GM12875 (cell line): ENCODE measurements at regions not wholly inside any gene's neighbourhood (a gene's known extent, or its start where the extent isn't known, plus 50 kb on each side); places are given as distances from the start of the nearest gene placed in this dataset.

Source experiments
- H3K4me3 ChIP-seq: one replicate; pipeline ENCODE4 v1.5.1; 2011; ENCODE audit warnings: low read depth, low read length, control low read depth
- TF ChIP-seq, protein P1 (sequence below): IDR thresholded peaks from 2 replicates; pipeline ENCODE4 v1.5.1; 2011; ENCODE audit warnings: low read depth, mild to moderate bottlenecking, control low read depth, inconsistent platforms, low read length, moderate library complexity, borderline replicate concordance; ENCODE audit not compliant: insufficient read depth

DNA sequence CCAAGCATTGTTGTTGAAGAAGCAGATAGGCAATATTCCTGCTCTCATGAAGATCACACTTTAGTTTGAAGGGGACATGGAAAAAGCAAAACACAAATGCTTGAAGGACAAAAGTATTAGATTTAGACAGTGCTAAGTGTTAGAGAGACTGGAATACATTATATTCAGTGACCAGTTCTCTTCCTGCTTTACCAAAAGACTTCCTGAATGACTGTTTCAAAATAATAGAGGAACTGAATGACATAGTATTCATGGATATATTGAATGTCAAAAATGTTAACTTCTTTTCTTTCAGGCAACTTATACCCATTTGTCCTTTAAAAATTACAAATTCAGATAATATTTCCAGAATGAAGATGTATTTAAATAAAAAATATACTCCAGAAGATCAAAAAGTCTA lies 178.0 kb upstream of the IVNS1ABP start:
- H3K4me3 ChIP-seq, result no peak overlapping the region
- TF ChIP-seq, protein P1, sequence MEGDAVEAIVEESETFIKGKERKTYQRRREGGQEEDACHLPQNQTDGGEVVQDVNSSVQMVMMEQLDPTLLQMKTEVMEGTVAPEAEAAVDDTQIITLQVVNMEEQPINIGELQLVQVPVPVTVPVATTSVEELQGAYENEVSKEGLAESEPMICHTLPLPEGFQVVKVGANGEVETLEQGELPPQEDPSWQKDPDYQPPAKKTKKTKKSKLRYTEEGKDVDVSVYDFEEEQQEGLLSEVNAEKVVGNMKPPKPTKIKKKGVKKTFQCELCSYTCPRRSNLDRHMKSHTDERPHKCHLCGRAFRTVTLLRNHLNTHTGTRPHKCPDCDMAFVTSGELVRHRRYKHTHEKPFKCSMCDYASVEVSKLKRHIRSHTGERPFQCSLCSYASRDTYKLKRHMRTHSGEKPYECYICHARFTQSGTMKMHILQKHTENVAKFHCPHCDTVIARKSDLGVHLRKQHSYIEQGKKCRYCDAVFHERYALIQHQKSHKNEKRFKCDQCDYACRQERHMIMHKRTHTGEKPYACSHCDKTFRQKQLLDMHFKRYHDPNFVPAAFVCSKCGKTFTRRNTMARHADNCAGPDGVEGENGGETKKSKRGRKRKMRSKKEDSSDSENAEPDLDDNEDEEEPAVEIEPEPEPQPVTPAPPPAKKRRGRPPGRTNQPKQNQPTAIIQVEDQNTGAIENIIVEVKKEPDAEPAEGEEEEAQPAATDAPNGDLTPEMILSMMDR, result no peak

DNA sequence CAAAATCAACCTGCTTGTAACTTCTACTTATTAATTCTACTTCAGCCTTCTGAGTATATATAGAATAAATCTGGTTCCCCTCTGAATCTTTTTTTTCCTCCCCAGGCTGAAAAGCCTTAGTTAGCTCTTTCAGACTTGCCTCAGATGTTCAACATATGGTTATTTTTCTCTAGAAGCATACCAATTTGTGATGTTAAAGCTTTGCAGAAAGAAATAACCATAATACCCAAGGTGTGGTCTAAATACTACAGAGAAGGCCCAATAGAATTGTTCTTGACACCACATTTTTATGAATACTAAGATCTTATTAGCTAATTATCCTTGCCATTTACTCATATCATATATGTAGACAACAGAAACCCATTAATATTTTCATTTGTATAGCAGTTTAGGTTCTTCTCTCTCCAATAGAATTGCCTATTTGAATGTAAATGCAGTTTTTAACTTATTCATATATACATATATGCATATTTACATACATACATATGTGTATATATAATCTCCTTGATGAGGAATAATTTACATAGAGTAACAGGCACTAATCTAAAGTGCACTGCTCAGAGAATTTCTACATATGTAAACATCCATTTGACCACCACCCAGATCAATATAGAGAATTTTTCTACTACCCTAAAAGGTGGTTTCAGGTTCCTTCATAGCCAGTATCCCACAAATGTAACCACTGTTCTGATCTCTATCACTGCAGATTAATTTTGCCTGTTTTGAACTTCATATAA lies 175.2 kb upstream of the IVNS1ABP start:
- no peak overlapping the region for H3K4me3 ChIP-seq
- TF ChIP-seq, protein P1, result no peak

DNA sequence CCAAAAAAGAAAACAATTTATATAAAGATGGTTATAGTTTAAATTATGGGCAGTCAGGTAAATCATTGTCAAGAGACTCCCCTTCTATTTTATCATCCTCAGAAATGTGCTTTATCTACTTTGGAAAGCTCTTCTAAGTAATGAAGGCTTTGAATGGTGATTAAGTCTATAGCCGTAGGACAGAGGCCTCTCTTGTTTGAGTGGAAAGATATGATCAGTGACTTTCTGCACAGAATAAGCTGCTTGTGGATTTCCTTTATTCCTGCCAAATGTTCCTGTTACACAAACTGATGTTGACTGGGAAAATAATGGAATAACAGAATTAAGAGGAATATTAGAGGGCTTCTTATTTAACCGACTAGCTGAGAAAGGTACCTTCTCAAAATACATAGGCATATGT lies 174.6 kb upstream of the IVNS1ABP start:
- TF ChIP-seq, protein P1, result no peak
- H3K4me3 ChIP-seq, result no peak overlapping the region

DNA sequence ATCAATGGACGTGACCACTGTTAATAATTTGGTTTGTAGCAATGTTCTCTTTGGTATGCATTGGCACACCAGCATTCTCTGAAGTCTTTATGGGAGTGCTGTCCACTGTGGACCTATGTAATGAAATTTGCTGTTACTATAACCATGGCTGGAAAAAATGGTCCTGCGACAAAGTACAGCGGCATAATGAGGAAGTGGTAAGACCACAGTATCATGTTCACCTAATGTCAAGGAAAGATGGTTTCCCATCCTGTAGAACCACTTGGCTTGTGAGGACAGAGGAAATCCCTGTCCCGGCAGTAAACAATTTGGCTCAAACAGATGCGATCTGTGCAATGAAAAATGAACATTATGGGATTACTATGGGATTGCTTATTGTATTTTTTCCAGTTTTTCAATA lies 173.9 kb upstream of the IVNS1ABP start:
- no peak overlapping the region for H3K4me3 ChIP-seq
- TF ChIP-seq, protein P1, result no peak

DNA sequence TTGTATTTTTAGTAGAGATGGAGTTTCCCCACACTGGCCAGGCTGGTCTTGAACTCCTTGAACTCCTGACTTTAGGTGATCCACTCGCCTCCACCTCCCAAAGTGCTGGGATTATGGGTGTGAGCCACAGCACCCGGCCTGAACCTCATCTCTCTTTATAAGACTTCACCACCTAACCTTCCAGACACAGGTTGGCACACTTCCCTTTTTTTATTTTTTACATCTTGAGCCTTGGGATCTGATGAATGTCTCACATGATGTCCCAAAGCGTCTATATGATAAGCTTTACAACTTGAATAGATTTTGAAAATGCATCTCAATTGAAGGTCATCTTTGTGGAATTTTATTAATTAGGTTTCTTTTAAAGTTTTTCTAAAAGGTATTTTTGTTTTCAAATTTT lies 172.4 kb upstream of the IVNS1ABP start:
- no peak overlapping the region for H3K4me3 ChIP-seq
- TF ChIP-seq, protein P1, result no peak

DNA sequence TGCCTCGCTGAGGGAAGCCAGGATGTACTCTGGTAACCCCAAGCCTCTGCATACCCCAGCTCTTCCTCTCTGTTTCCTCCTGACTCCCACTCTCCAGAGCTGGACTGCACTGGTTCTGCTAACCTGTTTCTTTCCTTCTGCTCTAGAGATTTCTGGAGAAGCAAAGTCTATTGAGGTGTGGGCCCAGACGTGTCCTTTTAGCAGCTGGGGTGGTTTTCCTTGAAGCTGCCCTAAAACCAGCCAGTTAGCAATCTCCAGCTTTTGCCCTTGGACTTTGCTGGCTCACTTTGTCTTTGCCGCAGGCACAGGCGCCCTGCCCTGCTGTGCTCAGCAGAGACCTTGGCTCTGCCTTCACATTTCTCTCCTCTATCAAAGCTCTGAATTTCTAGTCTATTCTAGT lies 171.8 kb upstream of the IVNS1ABP start:
- H3K4me3 ChIP-seq, result no peak overlapping the region
- TF ChIP-seq, protein P1, result no peak

DNA sequence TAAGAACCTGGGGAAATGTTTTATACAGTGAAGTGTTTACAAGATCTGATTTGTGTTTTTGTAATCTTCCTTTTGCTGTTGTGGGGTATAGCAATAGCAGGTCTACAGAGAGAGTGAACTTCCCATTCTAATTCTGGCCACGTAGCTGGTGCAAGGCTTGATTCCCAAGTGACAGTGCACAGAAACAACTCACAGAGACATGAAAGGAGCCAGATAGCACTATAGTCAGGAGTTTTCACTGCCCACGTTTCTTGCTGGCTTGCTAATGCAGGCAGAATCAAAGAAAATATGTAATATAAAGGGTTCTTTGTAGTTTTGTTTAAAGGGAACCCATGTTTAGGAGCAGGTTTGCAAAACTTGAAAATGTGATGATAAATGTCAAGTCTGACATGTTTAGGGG lies 170.9 kb upstream of the IVNS1ABP start:
- TF ChIP-seq, protein P1, result no peak

More for the DNA sequence above, 170.9 kb upstream of the IVNS1ABP start:
- no peak overlapping the region for H3K4me3 ChIP-seq
